ENCODE measurements at regions not wholly inside any gene's neighbourhood (a gene's known extent, or its start where the extent isn't known, plus 50 kb on each side); places are given as distances from the start of the nearest gene placed in this dataset.

DNA sequence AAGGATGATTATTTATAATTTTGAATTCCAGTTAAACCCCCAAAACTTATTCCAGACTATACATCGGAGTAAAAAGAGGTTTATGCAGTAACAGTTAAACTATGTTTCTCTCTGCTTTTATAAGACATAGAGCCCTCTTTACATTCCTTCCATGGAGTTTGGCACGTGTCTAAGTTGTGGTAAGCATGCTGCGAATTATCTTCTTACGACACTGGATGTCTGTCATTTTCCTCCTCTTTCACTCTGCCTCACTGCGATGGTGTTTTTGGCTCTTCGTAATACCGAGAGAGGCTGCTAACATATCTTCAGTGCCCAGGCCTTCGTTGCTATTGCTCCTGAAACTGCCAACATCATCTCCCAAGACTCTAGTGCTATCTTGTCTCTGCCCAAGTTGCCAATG, 83.9 kb upstream of the TGFBR2 start:
- no peaks in the 10 kb centered on the region for H4K20me1 ChIP-seq (ENCODE audit: control insufficient read depth, extremely low read depth, insufficient read depth, low read length)
- no peaks in the 10 kb centered on the region for H3K4me1 ChIP-seq (ENCODE audit: control insufficient read depth, extremely low read depth, insufficient read depth, low read length)
- no peaks in the 10 kb centered on the region for H3K36me3 ChIP-seq (ENCODE audit: control insufficient read depth, insufficient read depth, low read length)
- H3K27me3 ChIP-seq (ENCODE audit: control insufficient read depth, insufficient read depth, low read length): no peaks in the 10 kb centered on the region
- no peak overlapping the region for H2AFZ ChIP-seq (ENCODE audit: low read length)
- no peaks in the 10 kb centered on the region for H3K79me2 ChIP-seq (ENCODE audit: control insufficient read depth, insufficient read depth, low read length)
- no peak overlapping the region for H3K9ac ChIP-seq (ENCODE audit: insufficient read depth, low read length)
- no peak for TF ChIP-seq CTCF (conservative IDR thresholded peaks at IDR 0.05 in 1 of 2, IDR thresholded peaks at IDR 0.05 in 1 of 2; ENCODE audit: low read depth in 1 of 2, low read length in 2 of 2)
- no peak for DNase-seq (ENCODE audit: low read depth in 2 of 2)
- H3K27ac ChIP-seq (ENCODE audit: insufficient read depth, low read length): no peak overlapping the region
- no peak overlapping the region for H3K4me2 ChIP-seq (ENCODE audit: extremely low read depth, insufficient read depth, low read length)
- H3K9me3 ChIP-seq (ENCODE audit: control insufficient read depth, insufficient read depth, low read depth, low read length): no peaks in the 10 kb centered on the region
- no peak overlapping the region for H3K4me3 ChIP-seq (replicated peaks in 1 of 4; ENCODE audit: control extremely low read depth in 1 of 4, insufficient read depth in 1 of 4, low read depth in 3 of 4, low read length in 4 of 4)

GRCh38 chr3:30523366-30523765, 83.0 kb upstream of the TGFBR2 start:
- Histone ChIP-seq H3K27ac (ENCODE audit: insufficient read depth, low read length) (no peak overlapping the region), H3K79me2 (ENCODE audit: control insufficient read depth, insufficient read depth, low read length) (no peaks in the 10 kb centered on the region)
- no peak for TF ChIP-seq CTCF (conservative IDR thresholded peaks at IDR 0.05 in 1 of 2, IDR thresholded peaks at IDR 0.05 in 1 of 2; ENCODE audit: low read depth in 1 of 2, low read length in 2 of 2)

DNA sequence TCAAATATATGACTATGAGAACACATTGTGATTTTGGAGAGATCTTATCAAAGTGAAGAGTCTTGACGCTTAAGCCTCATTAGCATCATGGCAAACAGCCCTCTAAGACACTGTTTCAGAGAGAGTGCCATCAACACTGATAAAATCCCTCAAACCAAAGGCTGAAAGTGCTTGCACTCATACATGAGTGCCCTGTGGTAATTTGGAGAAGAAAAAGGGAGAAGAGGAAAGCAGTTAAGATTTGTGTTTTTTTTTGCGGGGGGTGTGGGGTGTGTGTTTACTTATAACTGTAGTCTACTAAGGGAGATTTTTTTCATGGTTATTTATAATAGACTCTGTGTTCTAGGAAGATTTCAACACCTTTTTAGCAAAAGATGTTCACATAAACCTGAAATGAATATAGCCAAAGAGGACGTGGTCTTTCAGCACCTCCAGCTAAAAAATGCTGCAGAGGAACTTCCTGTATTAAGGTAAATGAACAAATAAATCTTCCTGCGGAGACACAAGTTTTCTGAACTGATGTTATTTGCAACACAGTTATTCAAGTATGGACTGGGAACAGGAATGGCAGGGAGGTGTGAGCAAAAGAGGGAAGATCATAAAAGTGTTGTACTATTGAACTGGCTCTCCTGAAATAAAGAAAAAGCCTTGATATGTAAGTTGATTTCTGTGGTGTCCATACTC, 81.9 kb upstream of the TGFBR2 start:
- no peak overlapping the region for H3K4me2 ChIP-seq (ENCODE audit: extremely low read depth, insufficient read depth, low read length)
- no peak overlapping the region for H3K4me3 ChIP-seq (replicated peaks in 1 of 4; ENCODE audit: control extremely low read depth in 1 of 4, insufficient read depth in 1 of 4, low read depth in 3 of 4, low read length in 4 of 4)
- no peak overlapping the region for H3K27ac ChIP-seq (ENCODE audit: insufficient read depth, low read length)
- no peak for DNase-seq (ENCODE audit: low read depth in 2 of 2)
- H3K79me2 ChIP-seq (ENCODE audit: control insufficient read depth, insufficient read depth, low read length): no peaks in the 10 kb centered on the region
- TF ChIP-seq EZH2 (IDR thresholded peaks at IDR 0.05; ENCODE audit: low read length, missing control alignments): no peak
- TF ChIP-seq CTCF (conservative IDR thresholded peaks at IDR 0.05 in 1 of 2, IDR thresholded peaks at IDR 0.05 in 1 of 2; ENCODE audit: low read depth in 1 of 2, low read length in 2 of 2): no peak
- H3K9me3 ChIP-seq (ENCODE audit: control insufficient read depth, insufficient read depth, low read depth, low read length): no peaks in the 10 kb centered on the region
- H3K9ac ChIP-seq (ENCODE audit: insufficient read depth, low read length): no peak overlapping the region
- no peaks in the 10 kb centered on the region for H4K20me1 ChIP-seq (ENCODE audit: control insufficient read depth, extremely low read depth, insufficient read depth, low read length)
- no peaks in the 10 kb centered on the region for H3K4me1 ChIP-seq (ENCODE audit: control insufficient read depth, extremely low read depth, insufficient read depth, low read length)
- H3K27me3 ChIP-seq (ENCODE audit: control insufficient read depth, insufficient read depth, low read length): no peaks in the 10 kb centered on the region
- H3K36me3 ChIP-seq (ENCODE audit: control insufficient read depth, insufficient read depth, low read length): no peaks in the 10 kb centered on the region
- no peak overlapping the region for H2AFZ ChIP-seq (ENCODE audit: low read length)

More at GRCh38 chr3:30523366-30523765, 83.0 kb upstream of the TGFBR2 start:
- Histone ChIP-seq H3K36me3 (ENCODE audit: control insufficient read depth, insufficient read depth, low read length) (no peaks in the 10 kb centered on the region), H3K9me3 (ENCODE audit: control insufficient read depth, insufficient read depth, low read depth, low read length) (no peaks in the 10 kb centered on the region), H2AFZ (ENCODE audit: low read length) (no peak overlapping the region), H3K27me3 (ENCODE audit: control insufficient read depth, insufficient read depth, low read length) (no peaks in the 10 kb centered on the region), H3K9ac (ENCODE audit: insufficient read depth, low read length) (no peak overlapping the region), H3K4me3 (replicated peaks in 1 of 4; ENCODE audit: control extremely low read depth in 1 of 4, insufficient read depth in 1 of 4, low read depth in 3 of 4, low read length in 4 of 4) (no peak overlapping the region), H4K20me1 (ENCODE audit: control insufficient read depth, extremely low read depth, insufficient read depth, low read length) (no peaks in the 10 kb centered on the region), H3K4me1 (ENCODE audit: control insufficient read depth, extremely low read depth, insufficient read depth, low read length) (no peaks in the 10 kb centered on the region), H3K4me2 (ENCODE audit: extremely low read depth, insufficient read depth, low read length) (no peak overlapping the region)
- no peak for DNase-seq (ENCODE audit: low read depth in 2 of 2)

All from fibroblast of lung (primary cell).